Activated naive CD4-positive, alpha-beta T cell treated with anti-CD3 and anti-CD28 coated beads, Interleukin-2, amount 50 U/mL, for 72 hours (primary cell): ENCODE measurements at regions not wholly inside any gene's neighbourhood (a gene's known extent, or its start where the extent isn't known, plus 50 kb on each side); places are given as distances from the start of the nearest gene placed in this dataset.

Experiments used
- ATAC-seq, 2 donors: fragments of 150-1000 bp; cut with Tn5 transposase; 2 replicates each; pipeline ENCODE4 v1.10.0; 2021; ENCODE audit warnings: mild to moderate bottlenecking in 2 of 2, moderate library complexity in 2 of 2
- DNase-seq, 2 donors: peaks; one replicate each; pipeline ENCODE4 v3.0.0; 2021 to 2022; ENCODE audit warnings: low spot score in 2 of 2
- H3K27ac Mint-ChIP-seq, 2 donors: one replicate each; pipeline ENCODE4 v1.8.0; 2022; ENCODE audit warnings: mild to moderate bottlenecking in 2 of 2, mixed read lengths in 2 of 2
- H3K36me3 Mint-ChIP-seq, 2 donors: one replicate each; pipeline ENCODE4 v1.8.0; 2022; ENCODE audit warnings: mixed read lengths in 2 of 2
- H3K9me3 Mint-ChIP-seq, 2 donors: one replicate each; pipeline ENCODE4 v1.8.0; 2022; ENCODE audit warnings: mixed read lengths in 2 of 2

DNA sequence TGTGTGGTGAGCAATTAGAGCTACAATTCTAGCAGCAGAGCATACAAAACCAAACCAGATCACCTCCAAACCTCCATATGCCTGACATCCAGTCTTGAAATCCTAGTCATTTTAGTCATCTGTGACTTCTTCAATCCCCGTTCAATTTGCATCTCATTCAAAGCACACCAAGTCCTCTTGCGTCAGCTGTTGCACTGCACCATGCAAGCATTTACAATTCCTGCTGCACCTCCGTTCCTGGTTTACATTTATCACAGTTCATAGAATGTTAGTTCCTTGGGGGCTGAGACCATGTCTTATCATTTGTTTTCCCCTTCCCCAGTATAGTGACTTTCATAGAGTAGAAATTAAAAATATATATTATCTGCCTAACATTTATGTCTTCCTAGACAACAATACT, 116.9 kb downstream of the BDH1 start:
- Mint-ChIP-seq H3K36me3 (no peaks in the 10 kb centered on the region), H3K9me3 (no peaks in the 10 kb centered on the region), H3K27ac (no peak overlapping the region)
- DNase-seq = no peak
- no peak for ATAC-seq

DNA sequence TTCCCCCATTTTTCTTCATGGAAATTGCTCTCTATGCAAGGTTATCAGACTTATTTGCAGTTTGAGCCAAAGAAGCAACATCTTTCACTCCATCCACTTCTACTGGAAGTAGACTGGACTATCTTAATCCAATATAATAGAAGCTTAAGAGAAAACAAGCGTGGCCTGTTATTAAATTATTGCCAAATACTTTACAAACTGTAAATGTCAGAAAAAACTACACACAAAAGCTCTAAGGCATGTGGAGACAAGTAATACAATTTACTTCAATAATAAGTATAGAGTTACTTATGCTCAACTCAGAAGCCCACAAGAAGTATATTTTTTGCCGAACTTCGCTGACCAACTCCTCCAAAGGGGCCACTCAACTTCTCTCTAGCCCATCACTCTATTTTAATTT, 120.3 kb downstream of the BDH1 start:
- no peak for ATAC-seq
- Mint-ChIP-seq H3K27ac (no peak overlapping the region), H3K9me3 (no peaks in the 10 kb centered on the region)

DNA sequence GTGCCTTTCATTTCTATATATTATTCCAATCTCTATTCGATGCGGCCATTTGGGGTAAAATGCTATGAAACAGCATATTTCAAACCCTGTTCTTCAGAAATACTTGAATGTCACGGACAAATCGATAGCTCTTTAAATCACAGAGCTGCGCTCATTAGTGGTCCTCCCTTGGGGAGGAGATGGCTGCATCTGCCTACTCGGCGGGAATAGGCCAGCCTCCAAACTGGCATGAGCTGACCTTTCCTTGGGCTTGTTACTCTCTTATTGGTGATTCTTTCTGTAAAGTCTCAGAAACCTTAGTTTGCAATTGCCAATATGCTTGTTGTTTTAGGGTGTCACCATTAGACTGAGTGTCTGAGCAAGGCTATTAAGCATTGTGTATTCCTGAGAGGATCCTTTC, 120.9 kb downstream of the BDH1 start:
- ATAC-seq (no peak), DNase-seq (no peak)
- no peaks in the 10 kb centered on the region for H3K36me3 Mint-ChIP-seq
- H3K9me3 Mint-ChIP-seq = no peaks in the 10 kb centered on the region
- no peak overlapping the region for H3K27ac Mint-ChIP-seq

More for the DNA sequence above, 120.3 kb downstream of the BDH1 start:
- DNase-seq = no peak
- H3K36me3 Mint-ChIP-seq = no peaks in the 10 kb centered on the region

DNA sequence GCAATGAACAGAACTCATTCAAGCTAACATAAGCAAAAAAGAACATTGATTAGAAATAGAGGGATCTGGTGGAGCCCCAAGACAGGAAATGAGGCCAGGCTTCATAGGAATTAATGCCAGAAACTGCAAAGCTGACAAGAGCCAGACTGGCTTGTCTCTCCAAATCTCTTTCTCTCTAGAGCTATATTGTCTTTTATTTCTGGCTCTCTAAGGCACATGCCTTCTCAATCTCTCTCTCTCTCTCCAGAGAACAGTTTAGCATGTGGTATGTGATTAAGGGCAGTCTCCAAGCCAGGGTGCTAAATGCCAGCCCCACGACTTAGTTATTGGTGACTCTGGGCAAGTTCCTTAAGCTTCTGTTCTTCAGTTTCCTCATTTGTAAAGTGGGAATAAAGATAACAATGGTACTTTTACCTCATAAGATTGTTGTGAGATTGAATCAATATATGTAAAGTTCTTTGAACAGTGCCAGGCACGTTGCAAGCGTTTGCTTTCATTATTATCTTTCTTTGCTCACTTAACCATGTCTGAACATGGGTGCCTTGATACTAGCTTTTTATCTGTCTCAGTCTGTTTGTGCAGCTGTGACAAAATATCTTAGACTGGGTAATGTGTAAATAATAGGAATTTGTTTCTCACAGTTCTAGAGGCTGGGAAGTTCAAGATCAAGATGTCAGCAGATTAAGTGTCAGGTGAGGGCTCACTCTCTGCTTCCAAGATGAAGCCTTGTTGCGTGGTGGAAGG, 123.2 kb downstream of the BDH1 start:
- DNase-seq (no peak), ATAC-seq (no peak)
- Mint-ChIP-seq H3K9me3 (no peaks in the 10 kb centered on the region), H3K36me3 (no peaks in the 10 kb centered on the region), H3K27ac (no peak overlapping the region)

GRCh38 chr3:197431346-197431910, 124.3 kb downstream of the BDH1 start:
- ATAC-seq (no peak), DNase-seq (no peak)
- peak overlapping the region in 1 of 2 donors; percentile 45 for H3K27ac Mint-ChIP-seq
- no peaks in the 10 kb centered on the region for H3K9me3 Mint-ChIP-seq
- H3K36me3 Mint-ChIP-seq = no peaks in the 10 kb centered on the region

- Mint-ChIP-seq H3K9me3 (no peaks in the 10 kb centered on the region), H3K27ac (peak overlapping the region in 1 of 2 donors; percentile 45), H3K36me3 (no peaks in the 10 kb centered on the region)
- ATAC-seq = no peak
- DNase-seq = no peak
Measured at GRCh38 chr3:197430934-197431333, 124.8 kb downstream of the BDH1 start.

DNA sequence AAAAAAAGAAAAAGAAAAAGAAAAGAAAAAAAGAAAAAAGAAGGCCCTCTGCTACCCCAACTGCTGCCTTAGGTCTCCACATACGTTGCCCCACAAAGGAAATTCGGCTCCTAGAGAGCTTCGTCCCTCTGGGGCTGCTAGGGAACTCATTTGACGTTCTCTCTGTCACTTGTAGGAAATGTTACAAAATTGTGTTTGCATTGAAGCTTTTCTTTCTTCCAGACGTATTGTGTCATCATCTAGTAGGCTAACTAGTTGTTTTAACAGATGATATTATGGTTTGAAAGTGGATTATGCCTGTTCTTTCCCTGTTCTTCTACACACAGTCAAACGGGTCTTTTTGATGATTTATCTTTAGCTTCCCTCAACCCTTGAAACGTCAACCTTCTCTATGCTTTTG, 125.3 kb downstream of the BDH1 start:
- no peak for ATAC-seq
- peak overlapping the region in 1 of 2 donors; percentile 45 for H3K27ac Mint-ChIP-seq
- H3K9me3 Mint-ChIP-seq = no peaks in the 10 kb centered on the region
- H3K36me3 Mint-ChIP-seq = no peaks in the 10 kb centered on the region
- DNase-seq = no peak

- DNase-seq (no peak), ATAC-seq (no peak)
- Mint-ChIP-seq H3K27ac (peak overlapping the region; percentile 71 to 85), H3K9me3 (no peaks in the 10 kb centered on the region), H3K36me3 (no peaks in the 10 kb centered on the region)
Measured at GRCh38 chr3:197428952-197429351, 126.8 kb downstream of the BDH1 start.

GRCh38 chr3:197428117-197428801, 127.5 kb downstream of the BDH1 start:
- H3K36me3 Mint-ChIP-seq = no peaks in the 10 kb centered on the region
- DNase-seq (peak; percentile 60 to 64), ATAC-seq (peak; percentile 92 to 95)
- H3K9me3 Mint-ChIP-seq = no peaks in the 10 kb centered on the region
- peak overlapping the region; percentile 71 to 85 for H3K27ac Mint-ChIP-seq

DNA sequence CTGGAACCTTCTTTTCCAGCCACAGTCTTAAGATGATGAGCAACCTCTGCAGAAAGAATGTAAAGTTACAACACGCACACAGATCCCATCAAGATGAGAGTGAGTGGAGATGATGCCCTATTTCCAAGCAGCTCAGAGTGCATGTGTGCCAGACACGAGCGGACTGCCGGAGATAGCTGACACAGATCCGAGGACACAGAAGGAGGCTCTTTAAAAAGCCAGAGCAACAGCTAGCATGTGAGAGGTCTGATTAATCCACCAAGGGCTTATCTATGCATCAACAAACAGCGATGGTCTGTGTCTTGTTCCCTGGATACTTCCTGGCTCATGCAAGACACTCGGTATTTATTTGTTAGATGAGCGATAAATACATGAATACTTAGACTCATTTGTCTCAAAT, 128.6 kb upstream of the DLG1 start:
- no peaks in the 10 kb centered on the region for H3K36me3 Mint-ChIP-seq
- H3K27ac Mint-ChIP-seq = no peak overlapping the region
- no peaks in the 10 kb centered on the region for H3K9me3 Mint-ChIP-seq

GRCh38 chr3:197426121-197426566, 127.7 kb upstream of the DLG1 start:
- Mint-ChIP-seq H3K9me3 (no peaks in the 10 kb centered on the region), H3K27ac (no peak overlapping the region), H3K36me3 (no peaks in the 10 kb centered on the region)
- DNase-seq = no peak
- no peak for ATAC-seq

More for the DNA sequence above, 128.6 kb upstream of the DLG1 start:
- no peak for DNase-seq
- ATAC-seq = no peak

GRCh38 chr3:197425485-197426120, 127.2 kb upstream of the DLG1 start:
- no peak for DNase-seq
- no peak for ATAC-seq
- H3K36me3 Mint-ChIP-seq = no peaks in the 10 kb centered on the region
- H3K27ac Mint-ChIP-seq = no peak overlapping the region
- H3K9me3 Mint-ChIP-seq = no peaks in the 10 kb centered on the region

GRCh38 chr3:197424674-197425484, 126.5 kb upstream of the DLG1 start:
- H3K27ac Mint-ChIP-seq = no peak overlapping the region
- H3K36me3 Mint-ChIP-seq = no peaks in the 10 kb centered on the region
- no peaks in the 10 kb centered on the region for H3K9me3 Mint-ChIP-seq
- DNase-seq (no peak), ATAC-seq (no peak)

- Mint-ChIP-seq H3K27ac (no peak overlapping the region), H3K9me3 (no peaks in the 10 kb centered on the region), H3K36me3 (no peaks in the 10 kb centered on the region)
- ATAC-seq (no peak), DNase-seq (no peak)
Measured at GRCh38 chr3:197424266-197424665, 125.9 kb upstream of the DLG1 start.

- Mint-ChIP-seq H3K9me3 (no peaks in the 10 kb centered on the region), H3K36me3 (no peaks in the 10 kb centered on the region), H3K27ac (no peak overlapping the region)
- no peak for DNase-seq
- no peak for ATAC-seq
Measured at GRCh38 chr3:197423376-197423775, 125.0 kb upstream of the DLG1 start.

GRCh38 chr3:197422506-197422905, 124.1 kb upstream of the DLG1 start:
- H3K27ac Mint-ChIP-seq = no peak overlapping the region
- DNase-seq (no peak), ATAC-seq (no peak)
- H3K36me3 Mint-ChIP-seq = no peaks in the 10 kb centered on the region
- H3K9me3 Mint-ChIP-seq = no peaks in the 10 kb centered on the region
